Muscle of leg (tissue), 3 donors: ENCODE measurements at regions not wholly inside any gene's neighbourhood (a gene's known extent, or its start where the extent isn't known, plus 50 kb on each side); places are given as distances from the start of the nearest gene placed in this dataset.

Source experiments
- DNase-seq: peaks from one replicate; pipeline ENCODE4 v3.0.0; 2013
- H3K27ac ChIP-seq: one replicate; pipeline ENCODE4 v1.5.1; 2013; ENCODE audit warnings: mild to moderate bottlenecking, low read length, control low read depth
- H3K27me3 ChIP-seq: one replicate; pipeline ENCODE4 v1.6.1; 2013; ENCODE audit warnings: low read length; ENCODE audit not compliant: control insufficient read depth, insufficient read depth
- H3K36me3 ChIP-seq: one replicate; pipeline ENCODE4 v1.6.1; 2013; ENCODE audit warnings: low read length; ENCODE audit not compliant: control insufficient read depth, insufficient read depth
- H3K4me1 ChIP-seq: one replicate; pipeline ENCODE4 v1.6.1; 2013; ENCODE audit warnings: low read length; ENCODE audit not compliant: control insufficient read depth, insufficient read depth
- H3K4me3 ChIP-seq: one replicate; pipeline ENCODE4 v1.5.1; 2013; ENCODE audit warnings: low read length, control low read depth
- H3K9me3 ChIP-seq: replicated peaks from 2 replicates; pipeline ENCODE4 v1.6.1; 2013; ENCODE audit warnings: low read depth, low read length; ENCODE audit not compliant: control insufficient read depth
- WGBS: methylation state at CpG from one replicate; pipeline ENCODE4 v1.1.5; 2013; ENCODE audit warnings: missing lambda C conversion rate; ENCODE audit not compliant: insufficient coverage; 5-methylcytosine and 5-hydroxymethylcytosine counted together

GRCh38 chr18:38312532-38312931 is 746.9 kb upstream of the CELF4 start:
- H3K4me3 ChIP-seq: no peak overlapping the region
- WGBS: no CpG with 5 or more reads among the region's 3 CpGs
- H3K27me3 ChIP-seq: no peaks in the 10 kb centered on the region
- no peak for DNase-seq
- no peaks in the 10 kb centered on the region for H3K36me3 ChIP-seq
- H3K9me3 ChIP-seq: no peaks in the 10 kb centered on the region
- no peaks in the 10 kb centered on the region for H3K4me1 ChIP-seq
- H3K27ac ChIP-seq: no peak overlapping the region

- Histone ChIP-seq H3K4me3 (no peak overlapping the region), H3K27me3 (no peaks in the 10 kb centered on the region), H3K36me3 (no peaks in the 10 kb centered on the region), H3K9me3 (no peaks in the 10 kb centered on the region), H3K4me1 (no peaks in the 10 kb centered on the region), H3K27ac (no peak overlapping the region)
- WGBS: no CpG with 5 or more reads among the region's 2 CpGs
- no peak for DNase-seq
Observed at GRCh38 chr18:38310936-38311335, 745.3 kb upstream of the CELF4 start.

GRCh38 chr18:38307914-38308313 is 742.3 kb upstream of the CELF4 start:
- Histone ChIP-seq H3K4me1 (no peaks in the 10 kb centered on the region), H3K9me3 (peaks cover 2% of the 10 kb centered on the region), H3K36me3 (no peaks in the 10 kb centered on the region), H3K27ac (no peak overlapping the region), H3K4me3 (no peak overlapping the region), H3K27me3 (no peaks in the 10 kb centered on the region)
- no peak for DNase-seq
- 58% methylated on average over 3 of the region's 5 CpGs for WGBS

GRCh38 chr18:38305961-38306360 is 740.4 kb upstream of the CELF4 start:
- H3K4me3 ChIP-seq: no peak overlapping the region
- H3K27me3 ChIP-seq: no peaks in the 10 kb centered on the region
- H3K9me3 ChIP-seq: peaks cover 2% of the 10 kb centered on the region
- WGBS: 100% methylated on average over 2 of the region's 4 CpGs
- no peak for DNase-seq
- H3K4me1 ChIP-seq: no peaks in the 10 kb centered on the region
- no peaks in the 10 kb centered on the region for H3K36me3 ChIP-seq
- no peak overlapping the region for H3K27ac ChIP-seq

- H3K4me3 ChIP-seq: no peak overlapping the region
- no peak for DNase-seq
- no peaks in the 10 kb centered on the region for H3K36me3 ChIP-seq
Observed at GRCh38 chr18:38301621-38302020, 736.0 kb upstream of the CELF4 start.

GRCh38 chr18:38297910-38298309 is 732.3 kb upstream of the CELF4 start:
- 40% methylated on average over 1 of the region's 4 CpGs for WGBS
- DNase-seq: no peak

More at GRCh38 chr18:38301621-38302020, 736.0 kb upstream of the CELF4 start:
- Histone ChIP-seq H3K27ac (no peak overlapping the region), H3K4me1 (no peaks in the 10 kb centered on the region), H3K27me3 (no peaks in the 10 kb centered on the region), H3K9me3 (peaks cover 2% of the 10 kb centered on the region)

GRCh38 chr18:38290229-38290628 is 724.6 kb upstream of the CELF4 start:
- 88% methylated on average over 1 of the region's 1 CpG for WGBS
- no peaks in the 10 kb centered on the region for H3K36me3 ChIP-seq

More at GRCh38 chr18:38297910-38298309, 732.3 kb upstream of the CELF4 start:
- no peak overlapping the region for H3K4me3 ChIP-seq
- no peaks in the 10 kb centered on the region for H3K4me1 ChIP-seq
- no peaks in the 10 kb centered on the region for H3K36me3 ChIP-seq
- no peaks in the 10 kb centered on the region for H3K9me3 ChIP-seq
- no peaks in the 10 kb centered on the region for H3K27me3 ChIP-seq
- no peak overlapping the region for H3K27ac ChIP-seq

GRCh38 chr18:38284972-38285371 is 719.4 kb upstream of the CELF4 start:
- 0% methylated on average over 1 of the region's 3 CpGs for WGBS
- no peak overlapping the region for H3K27ac ChIP-seq

More at GRCh38 chr18:38290229-38290628, 724.6 kb upstream of the CELF4 start:
- H3K4me3 ChIP-seq: no peak overlapping the region
- no peaks in the 10 kb centered on the region for H3K9me3 ChIP-seq
- H3K4me1 ChIP-seq: no peaks in the 10 kb centered on the region
- H3K27me3 ChIP-seq: no peaks in the 10 kb centered on the region
- H3K27ac ChIP-seq: no peak overlapping the region
- no peak for DNase-seq

GRCh38 chr18:38263066-38263465 is 697.5 kb upstream of the CELF4 start:
- DNase-seq: no peak
- Histone ChIP-seq H3K36me3 (no peaks in the 10 kb centered on the region), H3K27me3 (no peaks in the 10 kb centered on the region), H3K27ac (no peak overlapping the region), H3K9me3 (no peaks in the 10 kb centered on the region), H3K4me1 (no peaks in the 10 kb centered on the region), H3K4me3 (no peak overlapping the region)
- no CpG with 5 or more reads among the region's 2 CpGs for WGBS

More at GRCh38 chr18:38284972-38285371, 719.4 kb upstream of the CELF4 start:
- no peaks in the 10 kb centered on the region for H3K27me3 ChIP-seq
- H3K36me3 ChIP-seq: no peaks in the 10 kb centered on the region
- H3K4me1 ChIP-seq: no peaks in the 10 kb centered on the region
- no peak for DNase-seq
- H3K4me3 ChIP-seq: no peak overlapping the region
- no peaks in the 10 kb centered on the region for H3K9me3 ChIP-seq

- no peak for DNase-seq
- no peaks in the 10 kb centered on the region for H3K27me3 ChIP-seq
- no peaks in the 10 kb centered on the region for H3K9me3 ChIP-seq
- no peaks in the 10 kb centered on the region for H3K4me1 ChIP-seq
- H3K27ac ChIP-seq: no peak overlapping the region
- H3K36me3 ChIP-seq: no peaks in the 10 kb centered on the region
- H3K4me3 ChIP-seq: no peak overlapping the region
Observed at GRCh38 chr18:38262661-38263060, 697.1 kb upstream of the CELF4 start.

GRCh38 chr18:38257661-38258060 is 692.1 kb upstream of the CELF4 start:
- H3K27ac ChIP-seq: no peak overlapping the region
- no peak overlapping the region for H3K4me3 ChIP-seq
- H3K4me1 ChIP-seq: no peaks in the 10 kb centered on the region
- no peaks in the 10 kb centered on the region for H3K9me3 ChIP-seq
- WGBS: 41% methylated on average over 3 of the region's 4 CpGs
- no peaks in the 10 kb centered on the region for H3K27me3 ChIP-seq
- no peak for DNase-seq
- no peaks in the 10 kb centered on the region for H3K36me3 ChIP-seq
